Lung (tissue), 11 donors: ENCODE measurements at regions not wholly inside any gene's neighbourhood (a gene's known extent, or its start where the extent isn't known, plus 50 kb on each side); places are given as distances from the start of the nearest gene placed in this dataset.

Experiments
- ATAC-seq: fragments of 200-7000 bp; cut with Tn5 transposase; one replicate; pipeline ENCODE4 v1.9.1; 2020; ENCODE audit warnings: moderate number of reproducible peaks; ENCODE audit not compliant: insufficient read depth, low FRiP score
- DNase-seq, 3 donors: peaks; one replicate each; pipeline ENCODE4 v3.0.0-alpha.2; 2013 to 2017
- H3K27ac ChIP-seq, 2 donors: one replicate each; pipeline ENCODE4 v1.5.1; 2013; ENCODE audit warnings: mild to moderate bottlenecking in 2 of 2, moderate library complexity in 2 of 2, control low read depth in 1 of 2, inconsistent platforms in 1 of 2, low read depth in 1 of 2, low read length in 1 of 2
- H3K27me3 ChIP-seq, 3 donors: one replicate each; pipeline ENCODE4 v1.5.1; 2013; ENCODE audit warnings: low read length in 2 of 3; ENCODE audit not compliant: control insufficient read depth in 3 of 3, insufficient read depth in 3 of 3
- H3K36me3 ChIP-seq, 4 donors: one replicate each; pipeline ENCODE4 v1.5.1; 2013; ENCODE audit warnings: low read length in 4 of 4, mild to moderate bottlenecking in 1 of 4, moderate library complexity in 1 of 4; ENCODE audit not compliant: control insufficient read depth in 4 of 4, insufficient read depth in 4 of 4
- H3K4me1 ChIP-seq, 5 donors: one replicate each; pipeline ENCODE4 v1.5.1; 2013; ENCODE audit warnings: low read length in 5 of 5, mild to moderate bottlenecking in 2 of 5, moderate library complexity in 1 of 5; ENCODE audit not compliant: control insufficient read depth in 5 of 5, insufficient read depth in 5 of 5
- H3K4me3 ChIP-seq: one replicate; pipeline ENCODE4 v1.5.1; 2013; ENCODE audit warnings: mild to moderate bottlenecking, control low read depth, moderate library complexity
- H3K9ac ChIP-seq, 2 donors: one replicate each; pipeline ENCODE4 v1.5.1; 2013; ENCODE audit warnings: low read length in 2 of 2, control low read depth in 1 of 2; ENCODE audit not compliant: insufficient read depth in 1 of 2
- H3K9me3 ChIP-seq, 4 donors: one replicate each; pipeline ENCODE4 v1.5.1; 2013; ENCODE audit warnings: low read length in 3 of 4, mild to moderate bottlenecking in 1 of 4, moderate library complexity in 1 of 4; ENCODE audit not compliant: control insufficient read depth in 4 of 4, insufficient read depth in 3 of 4
- WGBS, 2 donors: extraction: QIAGEN DNeasy Blood & Tissue Kit; methylation state at CpG; one replicate each; pipeline ENCODE4 v1.1.7; 2013; 5-methylcytosine and 5-hydroxymethylcytosine counted together
- TF ChIP-seq, protein P1 (sequence below): IDR thresholded peaks from 2 replicates; pipeline ENCODE4 v1.5.1; 2012; ENCODE audit warnings: mild to moderate bottlenecking; ENCODE audit errors: control extremely low read depth, extremely low read depth
- donor health status: control.
- donor health status: control.
- donor health status: Bipolar disorder and iron deficiency.
- donor health status: healthy.
- donor health status: DM: yes; HTN: yes; CAD: no.

DNA sequence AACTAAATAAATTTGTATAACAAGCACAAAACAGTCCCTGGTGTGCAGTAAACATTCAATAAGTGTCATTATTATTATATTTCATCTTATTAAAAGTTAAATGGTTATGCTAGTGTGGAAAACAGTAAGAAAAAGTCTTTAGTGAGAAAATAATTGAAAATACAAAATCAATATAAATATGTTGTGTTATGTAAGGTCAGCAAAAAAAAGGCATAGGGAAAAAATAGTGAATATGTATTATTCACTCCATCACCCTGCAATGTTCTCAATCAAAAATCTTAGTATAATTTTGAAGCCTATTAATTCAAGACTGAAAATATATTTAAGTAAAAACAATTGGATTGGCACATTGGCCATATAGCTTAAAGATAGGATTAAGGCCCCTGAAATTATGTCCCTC is 63.3 kb upstream of the KCNMB2 start:
- Histone ChIP-seq H3K4me3 (no peak overlapping the region), H3K9me3 (no peaks in the 10 kb centered on the region), H3K27me3 (no peaks in the 10 kb centered on the region), H3K27ac (no peak overlapping the region), H3K4me1 (no peaks in the 10 kb centered on the region), H3K9ac (no peak overlapping the region), H3K36me3 (no peaks in the 10 kb centered on the region)
- TF ChIP-seq, protein P1, sequence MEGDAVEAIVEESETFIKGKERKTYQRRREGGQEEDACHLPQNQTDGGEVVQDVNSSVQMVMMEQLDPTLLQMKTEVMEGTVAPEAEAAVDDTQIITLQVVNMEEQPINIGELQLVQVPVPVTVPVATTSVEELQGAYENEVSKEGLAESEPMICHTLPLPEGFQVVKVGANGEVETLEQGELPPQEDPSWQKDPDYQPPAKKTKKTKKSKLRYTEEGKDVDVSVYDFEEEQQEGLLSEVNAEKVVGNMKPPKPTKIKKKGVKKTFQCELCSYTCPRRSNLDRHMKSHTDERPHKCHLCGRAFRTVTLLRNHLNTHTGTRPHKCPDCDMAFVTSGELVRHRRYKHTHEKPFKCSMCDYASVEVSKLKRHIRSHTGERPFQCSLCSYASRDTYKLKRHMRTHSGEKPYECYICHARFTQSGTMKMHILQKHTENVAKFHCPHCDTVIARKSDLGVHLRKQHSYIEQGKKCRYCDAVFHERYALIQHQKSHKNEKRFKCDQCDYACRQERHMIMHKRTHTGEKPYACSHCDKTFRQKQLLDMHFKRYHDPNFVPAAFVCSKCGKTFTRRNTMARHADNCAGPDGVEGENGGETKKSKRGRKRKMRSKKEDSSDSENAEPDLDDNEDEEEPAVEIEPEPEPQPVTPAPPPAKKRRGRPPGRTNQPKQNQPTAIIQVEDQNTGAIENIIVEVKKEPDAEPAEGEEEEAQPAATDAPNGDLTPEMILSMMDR, result no peak
- ATAC-seq (no peak), DNase-seq (no peak)

DNA sequence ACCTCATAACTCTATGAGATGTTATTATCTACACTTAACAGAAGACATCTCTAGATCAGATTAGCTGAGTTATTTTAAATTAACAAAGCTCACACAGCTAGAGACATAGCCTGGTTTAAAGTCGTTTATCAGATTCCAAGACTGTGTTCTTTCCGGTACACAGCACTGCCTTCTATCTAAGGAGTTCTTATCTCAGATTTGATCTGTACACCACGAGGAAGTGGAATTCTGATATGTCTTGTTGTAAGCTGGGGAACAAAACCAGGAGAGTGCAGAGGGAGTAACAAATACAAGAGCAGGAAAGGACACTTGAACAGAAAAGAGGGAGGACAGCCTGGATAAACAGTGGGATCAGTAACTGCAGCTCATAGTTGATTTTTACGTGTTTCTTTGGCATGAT is 61.7 kb upstream of the KCNMB2 start:
- no peak overlapping the region for H3K27ac ChIP-seq
- DNase-seq (no peak), ATAC-seq (no peak)
- H3K4me1 ChIP-seq, result peaks cover 0 to 3% (median 0%) of the 10 kb centered on the region in 5 donors
- TF ChIP-seq, protein P1, result no peak
- no peaks in the 10 kb centered on the region for H3K27me3 ChIP-seq
- H3K9me3 ChIP-seq, result no peaks in the 10 kb centered on the region
- WGBS, 2 donors, result 17 to 21% methylated on average over 4 of the region's 4 CpGs
- H3K4me3 ChIP-seq, result no peak overlapping the region
- H3K9ac ChIP-seq, result no peak overlapping the region
- no peaks in the 10 kb centered on the region for H3K36me3 ChIP-seq

DNA sequence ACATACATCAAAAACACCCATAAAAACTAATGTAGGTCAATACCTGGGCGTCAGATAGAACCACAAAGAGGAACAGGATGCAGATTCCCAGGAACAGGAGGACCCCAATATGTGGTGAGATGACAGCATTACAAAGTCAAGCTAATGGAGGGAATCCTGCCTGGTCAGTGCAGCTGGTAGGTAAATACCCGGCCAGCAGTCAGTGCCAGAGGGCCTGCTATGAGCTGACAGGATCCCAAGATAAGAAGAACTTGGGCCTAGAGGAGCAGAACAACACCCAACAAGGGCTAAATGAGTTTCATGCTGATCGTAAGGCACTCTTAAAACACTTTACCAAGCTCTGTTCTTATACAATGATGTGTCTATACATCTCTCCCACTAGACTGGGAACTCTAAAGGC is 61.2 kb upstream of the KCNMB2 start:
- TF ChIP-seq, protein P1, result no peak
- Histone ChIP-seq H3K27ac (no peak overlapping the region), H3K9me3 (no peaks in the 10 kb centered on the region), H3K4me3 (no peak overlapping the region), H3K36me3 (no peaks in the 10 kb centered on the region), H3K9ac (no peak overlapping the region), H3K27me3 (no peaks in the 10 kb centered on the region), H3K4me1 (peaks cover 0 to 3% (median 0%) of the 10 kb centered on the region in 5 donors)
- DNase-seq, result no peak
- ATAC-seq, result no peak
- 72 to 88% methylated on average over 3 of the region's 3 CpGs for WGBS, 2 donors

DNA sequence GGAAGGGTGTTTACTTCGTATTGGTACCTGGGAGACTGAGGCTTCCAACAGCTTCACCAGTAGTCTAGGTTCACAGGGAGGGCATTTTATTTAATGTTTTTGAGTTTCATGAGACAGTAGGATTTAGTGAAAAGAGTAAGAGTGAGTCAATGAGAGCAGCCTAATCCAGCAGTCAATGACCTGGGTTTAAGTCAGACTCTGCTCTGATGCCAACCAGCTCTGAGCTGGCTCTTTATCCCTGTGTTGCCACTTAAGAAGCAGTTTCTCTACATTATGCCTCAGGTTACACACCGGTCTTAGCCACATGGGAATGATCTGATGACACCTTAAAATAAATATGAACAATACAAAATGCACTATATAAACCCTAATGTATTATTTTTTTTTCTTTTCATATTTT is 59.4 kb upstream of the KCNMB2 start:
- H3K9me3 ChIP-seq, result no peaks in the 10 kb centered on the region

More for the DNA sequence above, 59.4 kb upstream of the KCNMB2 start:
- Histone ChIP-seq H3K4me3 (no peak overlapping the region), H3K9ac (no peak overlapping the region), H3K27ac (no peak overlapping the region), H3K36me3 (no peaks in the 10 kb centered on the region), H3K4me1 (peaks cover 0 to 3% (median 0%) of the 10 kb centered on the region in 5 donors), H3K27me3 (no peaks in the 10 kb centered on the region)
- DNase-seq (no peak), ATAC-seq (no peak)
- 87 to 91% methylated on average over 2 of the region's 2 CpGs for WGBS, 2 donors
- TF ChIP-seq, protein P1, result no peak
